Breast epithelium (tissue), 3 donors: ENCODE measurements at regions not wholly inside any gene's neighbourhood (a gene's known extent, or its start where the extent isn't known, plus 50 kb on each side); places are given as distances from the start of the nearest gene placed in this dataset.

Experiments used
- POLR2AphosphoS5 ChIP-seq, 3 donors: sonication (generic); formaldehyde crosslinking; IDR thresholded peaks; one replicate each; pipeline ENCODE4 v1.6.1; 2017; ENCODE audit warnings: antibody characterized with exemption in 3 of 3
- TF ChIP-seq, protein P1 (sequence below), 3 donors: fragments of 450-650 bp; IDR thresholded peaks; one replicate each; pipeline ENCODE4 v1.5.1; 2016 to 2017; ENCODE audit warnings: antibody characterized with exemption in 3 of 3, mild to moderate bottlenecking in 3 of 3, moderate library complexity in 3 of 3

DNA sequence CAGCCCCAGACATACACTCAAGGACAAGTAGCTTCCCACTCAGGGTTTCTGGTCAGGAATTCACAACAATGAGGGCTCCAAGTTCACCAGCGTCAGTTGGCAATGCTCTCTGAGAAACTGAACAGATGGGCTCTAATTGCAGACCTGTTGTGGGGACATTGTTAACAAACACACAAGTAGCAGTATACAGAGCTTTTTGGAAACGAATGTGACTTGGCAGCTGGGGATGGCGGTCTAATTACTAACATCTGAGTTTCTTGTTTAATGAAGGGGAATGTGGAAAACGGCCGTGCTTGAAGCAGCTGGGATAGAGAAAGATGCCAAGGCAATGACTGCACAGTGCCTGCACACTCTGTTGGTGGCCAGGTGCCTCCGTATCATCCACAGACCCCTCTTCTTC, 316.1 kb upstream of the IRX3 start:
- TF ChIP-seq, protein P1, sequence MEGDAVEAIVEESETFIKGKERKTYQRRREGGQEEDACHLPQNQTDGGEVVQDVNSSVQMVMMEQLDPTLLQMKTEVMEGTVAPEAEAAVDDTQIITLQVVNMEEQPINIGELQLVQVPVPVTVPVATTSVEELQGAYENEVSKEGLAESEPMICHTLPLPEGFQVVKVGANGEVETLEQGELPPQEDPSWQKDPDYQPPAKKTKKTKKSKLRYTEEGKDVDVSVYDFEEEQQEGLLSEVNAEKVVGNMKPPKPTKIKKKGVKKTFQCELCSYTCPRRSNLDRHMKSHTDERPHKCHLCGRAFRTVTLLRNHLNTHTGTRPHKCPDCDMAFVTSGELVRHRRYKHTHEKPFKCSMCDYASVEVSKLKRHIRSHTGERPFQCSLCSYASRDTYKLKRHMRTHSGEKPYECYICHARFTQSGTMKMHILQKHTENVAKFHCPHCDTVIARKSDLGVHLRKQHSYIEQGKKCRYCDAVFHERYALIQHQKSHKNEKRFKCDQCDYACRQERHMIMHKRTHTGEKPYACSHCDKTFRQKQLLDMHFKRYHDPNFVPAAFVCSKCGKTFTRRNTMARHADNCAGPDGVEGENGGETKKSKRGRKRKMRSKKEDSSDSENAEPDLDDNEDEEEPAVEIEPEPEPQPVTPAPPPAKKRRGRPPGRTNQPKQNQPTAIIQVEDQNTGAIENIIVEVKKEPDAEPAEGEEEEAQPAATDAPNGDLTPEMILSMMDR (IDR thresholded peaks at IDR 0.05): no peak
- TF ChIP-seq POLR2AphosphoS5 (IDR thresholded peaks at IDR 0.05): no peak
